ENCODE measurements at regions not wholly inside any gene's neighbourhood (a gene's known extent, or its start where the extent isn't known, plus 50 kb on each side); places are given as distances from the start of the nearest gene placed in this dataset.

DNA sequence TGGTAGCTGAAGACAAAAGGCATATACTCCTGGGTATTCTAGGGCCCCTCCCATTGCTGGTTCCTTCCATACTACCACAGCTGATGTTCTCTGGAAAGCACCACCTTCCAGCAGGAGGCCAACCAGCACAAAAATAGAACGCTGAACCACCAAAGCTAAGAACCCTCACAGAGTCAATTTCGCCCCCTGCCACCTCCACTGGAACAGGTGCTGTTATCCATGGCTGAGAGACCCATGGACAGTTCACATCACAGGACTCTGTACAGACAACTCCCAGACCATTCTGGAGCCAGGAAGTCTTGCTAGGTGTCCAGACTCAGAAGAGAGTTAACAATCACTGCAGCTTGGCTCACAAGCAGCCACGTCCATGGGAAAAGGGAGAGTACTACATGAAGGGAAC is 1851.5 kb upstream of the NUDT12 start:
- Histone ChIP-seq H3K27me3 (ENCODE audit: control insufficient read depth in 1 of 2, insufficient read depth in 2 of 2, low read length in 2 of 2) (no peaks in the 10 kb centered on the region), H3K27ac (ENCODE audit: low read length) (no peak overlapping the region), H3K36me3 (ENCODE audit: control insufficient read depth in 2 of 2, insufficient read depth in 2 of 2, low read length in 2 of 2) (no peaks in the 10 kb centered on the region), H3K9me3 (ENCODE audit: control insufficient read depth in 2 of 2, low read length in 2 of 2) (no peaks in the 10 kb centered on the region), H3K4me1 (ENCODE audit: control insufficient read depth, insufficient read depth, low read length) (no peaks in the 10 kb centered on the region), H3K4me3 (ENCODE audit: low read length in 2 of 2) (no peak overlapping the region), H3K9ac (ENCODE audit: low read length in 2 of 2) (no peak overlapping the region)

GRCh38 chr5:105413406-105413990 is 1850.9 kb upstream of the NUDT12 start:
- Histone ChIP-seq H3K36me3 (ENCODE audit: control insufficient read depth in 2 of 2, insufficient read depth in 2 of 2, low read length in 2 of 2) (no peaks in the 10 kb centered on the region), H3K4me3 (ENCODE audit: low read length in 2 of 2) (no peak overlapping the region), H3K27ac (ENCODE audit: low read length) (no peak overlapping the region), H3K9ac (ENCODE audit: low read length in 2 of 2) (no peak overlapping the region), H3K27me3 (ENCODE audit: control insufficient read depth in 1 of 2, insufficient read depth in 2 of 2, low read length in 2 of 2) (no peaks in the 10 kb centered on the region), H3K4me1 (ENCODE audit: control insufficient read depth, insufficient read depth, low read length) (no peaks in the 10 kb centered on the region), H3K9me3 (ENCODE audit: control insufficient read depth in 2 of 2, low read length in 2 of 2) (no peaks in the 10 kb centered on the region)

- H3K27me3 ChIP-seq (ENCODE audit: control insufficient read depth in 1 of 2, insufficient read depth in 2 of 2, low read length in 2 of 2): no peaks in the 10 kb centered on the region
- H3K4me1 ChIP-seq (ENCODE audit: control insufficient read depth, insufficient read depth, low read length): no peaks in the 10 kb centered on the region
- H3K9ac ChIP-seq (ENCODE audit: low read length in 2 of 2): no peak overlapping the region
- H3K36me3 ChIP-seq (ENCODE audit: control insufficient read depth in 2 of 2, insufficient read depth in 2 of 2, low read length in 2 of 2): no peaks in the 10 kb centered on the region
- no peak overlapping the region for H3K27ac ChIP-seq (ENCODE audit: low read length)
- H3K4me3 ChIP-seq (ENCODE audit: low read length in 2 of 2): no peak overlapping the region
- H3K9me3 ChIP-seq (ENCODE audit: control insufficient read depth in 2 of 2, low read length in 2 of 2): no peaks in the 10 kb centered on the region
Measured at GRCh38 chr5:105409695-105410094, 1847.1 kb upstream of the NUDT12 start.

GRCh38 chr5:105407200-105407599 is 1844.6 kb upstream of the NUDT12 start:
- no peaks in the 10 kb centered on the region for H3K27me3 ChIP-seq (ENCODE audit: control insufficient read depth in 1 of 2, insufficient read depth in 2 of 2, low read length in 2 of 2)
- no peaks in the 10 kb centered on the region for H3K9me3 ChIP-seq (ENCODE audit: control insufficient read depth in 2 of 2, low read length in 2 of 2)
- H3K36me3 ChIP-seq (ENCODE audit: control insufficient read depth in 2 of 2, insufficient read depth in 2 of 2, low read length in 2 of 2): no peaks in the 10 kb centered on the region
- no peak overlapping the region for H3K4me3 ChIP-seq (ENCODE audit: low read length in 2 of 2)
- H3K9ac ChIP-seq (ENCODE audit: low read length in 2 of 2): no peak overlapping the region
- no peak overlapping the region for H3K27ac ChIP-seq (ENCODE audit: low read length)
- H3K4me1 ChIP-seq (ENCODE audit: control insufficient read depth, insufficient read depth, low read length): no peaks in the 10 kb centered on the region

DNA sequence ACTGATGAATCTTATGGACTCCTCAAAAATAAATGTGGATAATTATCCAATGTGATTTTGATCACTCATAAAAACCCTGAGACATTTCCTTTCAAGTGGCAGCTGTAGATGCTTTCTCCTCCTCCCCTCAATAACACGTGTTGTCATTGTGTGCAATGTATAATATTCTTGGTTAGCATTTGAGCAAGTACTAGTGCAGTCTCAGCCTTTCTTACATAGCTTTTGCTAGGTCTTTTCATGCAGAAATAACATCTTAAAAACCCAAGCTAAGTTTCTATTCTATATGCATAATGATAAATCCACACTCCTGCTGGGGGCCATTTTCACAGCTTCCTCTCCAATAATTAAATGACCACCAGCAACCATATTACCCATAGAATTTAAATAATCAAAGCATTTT is 1835.2 kb upstream of the NUDT12 start:
- no peaks in the 10 kb centered on the region for H3K36me3 ChIP-seq (ENCODE audit: control insufficient read depth in 2 of 2, insufficient read depth in 2 of 2, low read length in 2 of 2)
- no peak overlapping the region for H3K4me3 ChIP-seq (ENCODE audit: low read length in 2 of 2)
- no peaks in the 10 kb centered on the region for H3K27me3 ChIP-seq (ENCODE audit: control insufficient read depth in 1 of 2, insufficient read depth in 2 of 2, low read length in 2 of 2)
- H3K27ac ChIP-seq (ENCODE audit: low read length): no peak overlapping the region
- H3K9ac ChIP-seq (ENCODE audit: low read length in 2 of 2): no peak overlapping the region
- no peaks in the 10 kb centered on the region for H3K4me1 ChIP-seq (ENCODE audit: control insufficient read depth, insufficient read depth, low read length)
- H3K9me3 ChIP-seq (ENCODE audit: control insufficient read depth in 2 of 2, low read length in 2 of 2): no peaks in the 10 kb centered on the region

DNA sequence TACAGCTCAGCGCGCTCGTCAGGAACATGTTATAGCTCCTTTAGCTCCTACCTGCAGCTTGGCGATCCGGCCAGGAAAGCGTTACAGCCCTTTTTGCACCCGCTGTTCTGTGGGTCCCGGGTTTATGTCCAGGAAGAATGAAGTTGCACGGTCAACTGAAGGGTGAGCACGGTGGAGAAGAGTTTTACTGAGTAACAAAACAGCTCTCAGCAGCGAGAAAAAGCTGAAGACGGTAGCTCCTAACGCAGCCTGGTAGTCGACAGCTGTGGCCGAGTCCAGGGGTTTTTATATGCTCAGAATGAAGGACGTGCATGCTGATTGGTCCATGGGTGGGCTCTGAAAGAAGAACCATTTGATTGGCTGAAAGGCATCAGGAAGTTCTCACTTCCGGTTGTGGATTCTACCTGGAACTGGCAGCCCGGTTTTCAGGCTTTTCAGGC is 1830.1 kb upstream of the NUDT12 start:
- Histone ChIP-seq H3K27me3 (ENCODE audit: control insufficient read depth in 1 of 2, insufficient read depth in 2 of 2, low read length in 2 of 2) (no peaks in the 10 kb centered on the region), H3K4me3 (ENCODE audit: low read length in 2 of 2) (no peak overlapping the region), H3K27ac (ENCODE audit: low read length) (no peak overlapping the region), H3K9ac (ENCODE audit: low read length in 2 of 2) (no peak overlapping the region), H3K4me1 (ENCODE audit: control insufficient read depth, insufficient read depth, low read length) (no peaks in the 10 kb centered on the region), H3K36me3 (ENCODE audit: control insufficient read depth in 2 of 2, insufficient read depth in 2 of 2, low read length in 2 of 2) (no peaks in the 10 kb centered on the region), H3K9me3 (ENCODE audit: control insufficient read depth in 2 of 2, low read length in 2 of 2) (no peaks in the 10 kb centered on the region)

- Histone ChIP-seq H3K9me3 (ENCODE audit: control insufficient read depth in 2 of 2, low read length in 2 of 2) (no peaks in the 10 kb centered on the region), H3K36me3 (ENCODE audit: control insufficient read depth in 2 of 2, insufficient read depth in 2 of 2, low read length in 2 of 2) (no peaks in the 10 kb centered on the region), H3K4me3 (ENCODE audit: low read length in 2 of 2) (no peak overlapping the region), H3K4me1 (ENCODE audit: control insufficient read depth, insufficient read depth, low read length) (no peaks in the 10 kb centered on the region), H3K27me3 (ENCODE audit: control insufficient read depth in 1 of 2, insufficient read depth in 2 of 2, low read length in 2 of 2) (no peaks in the 10 kb centered on the region), H3K9ac (ENCODE audit: low read length in 2 of 2) (no peak overlapping the region), H3K27ac (ENCODE audit: low read length) (no peak overlapping the region)
Measured at GRCh38 chr5:105392122-105392709, 1829.6 kb upstream of the NUDT12 start.

DNA sequence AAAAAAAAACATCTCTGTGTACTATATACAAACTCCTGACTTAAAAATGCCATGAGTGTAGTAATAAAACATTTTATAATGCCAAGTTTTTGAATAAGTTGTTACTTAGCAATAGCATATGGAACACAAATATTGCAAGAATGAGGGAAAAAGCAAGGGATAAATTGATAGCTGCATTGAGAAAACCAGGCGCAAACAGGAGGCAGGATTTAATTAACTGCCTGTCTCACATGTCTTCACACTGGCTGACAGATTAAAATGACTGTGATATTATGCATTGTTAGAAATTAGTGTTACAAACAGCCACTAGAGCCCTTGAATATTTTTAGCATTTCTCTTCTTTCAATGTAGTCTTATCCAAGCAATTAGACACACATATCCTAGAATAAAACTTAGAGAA is 1817.5 kb upstream of the NUDT12 start:
- Histone ChIP-seq H3K9me3 (ENCODE audit: control insufficient read depth in 2 of 2, low read length in 2 of 2) (no peaks in the 10 kb centered on the region), H3K36me3 (ENCODE audit: control insufficient read depth in 2 of 2, insufficient read depth in 2 of 2, low read length in 2 of 2) (no peaks in the 10 kb centered on the region), H3K27me3 (ENCODE audit: control insufficient read depth in 1 of 2, insufficient read depth in 2 of 2, low read length in 2 of 2) (no peaks in the 10 kb centered on the region), H3K4me3 (ENCODE audit: low read length in 2 of 2) (no peak overlapping the region), H3K4me1 (ENCODE audit: control insufficient read depth, insufficient read depth, low read length) (no peaks in the 10 kb centered on the region), H3K27ac (ENCODE audit: low read length) (no peak overlapping the region), H3K9ac (ENCODE audit: low read length in 2 of 2) (no peak overlapping the region)

GRCh38 chr5:105371169-105371568 is 1808.6 kb upstream of the NUDT12 start:
- Histone ChIP-seq H3K9me3 (ENCODE audit: control insufficient read depth in 2 of 2, low read length in 2 of 2) (no peaks in the 10 kb centered on the region), H3K9ac (ENCODE audit: low read length in 2 of 2) (no peak overlapping the region), H3K27ac (ENCODE audit: low read length) (no peak overlapping the region)

GRCh38 chr5:105350486-105351140 is 1788.0 kb upstream of the NUDT12 start:
- H3K4me3 ChIP-seq (ENCODE audit: low read length in 2 of 2): no peak overlapping the region
- H3K4me1 ChIP-seq (ENCODE audit: control insufficient read depth, insufficient read depth, low read length): no peaks in the 10 kb centered on the region
- H3K36me3 ChIP-seq (ENCODE audit: control insufficient read depth in 2 of 2, insufficient read depth in 2 of 2, low read length in 2 of 2): no peaks in the 10 kb centered on the region

More at GRCh38 chr5:105371169-105371568, 1808.6 kb upstream of the NUDT12 start:
- H3K36me3 ChIP-seq (ENCODE audit: control insufficient read depth in 2 of 2, insufficient read depth in 2 of 2, low read length in 2 of 2): no peaks in the 10 kb centered on the region
- no peaks in the 10 kb centered on the region for H3K4me1 ChIP-seq (ENCODE audit: control insufficient read depth, insufficient read depth, low read length)
- H3K4me3 ChIP-seq (ENCODE audit: low read length in 2 of 2): no peak overlapping the region
- H3K27me3 ChIP-seq (ENCODE audit: control insufficient read depth in 1 of 2, insufficient read depth in 2 of 2, low read length in 2 of 2): no peaks in the 10 kb centered on the region

DNA sequence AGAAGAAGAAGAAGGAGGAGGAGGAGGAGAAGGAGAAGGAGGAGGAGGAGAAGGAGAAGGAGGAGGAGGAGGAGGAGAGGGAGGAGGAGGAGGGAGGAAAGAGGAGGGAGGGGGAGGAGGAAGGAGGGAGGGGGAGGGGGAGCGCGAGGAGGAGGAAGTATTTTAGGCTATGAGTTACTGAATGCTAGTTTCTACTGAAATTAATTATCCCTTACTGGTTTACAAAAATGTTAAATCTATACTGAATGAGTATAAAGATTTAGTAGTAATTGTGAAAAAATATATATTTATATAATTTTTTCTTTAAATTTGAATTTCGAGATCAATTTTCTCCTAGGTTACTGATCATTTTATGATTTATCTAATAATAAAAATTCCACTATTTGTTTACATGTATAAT is 1769.0 kb upstream of the NUDT12 start:
- Histone ChIP-seq H3K27me3 (ENCODE audit: control insufficient read depth in 1 of 2, insufficient read depth in 2 of 2, low read length in 2 of 2) (no peaks in the 10 kb centered on the region), H3K36me3 (ENCODE audit: control insufficient read depth in 2 of 2, insufficient read depth in 2 of 2, low read length in 2 of 2) (no peaks in the 10 kb centered on the region), H3K4me1 (ENCODE audit: control insufficient read depth, insufficient read depth, low read length) (no peaks in the 10 kb centered on the region), H3K4me3 (ENCODE audit: low read length in 2 of 2) (no peak overlapping the region), H3K9ac (ENCODE audit: low read length in 2 of 2) (no peak overlapping the region), H3K9me3 (ENCODE audit: control insufficient read depth in 2 of 2, low read length in 2 of 2) (no peaks in the 10 kb centered on the region), H3K27ac (ENCODE audit: low read length) (no peak overlapping the region)

More at GRCh38 chr5:105350486-105351140, 1788.0 kb upstream of the NUDT12 start:
- Histone ChIP-seq H3K27me3 (ENCODE audit: control insufficient read depth in 1 of 2, insufficient read depth in 2 of 2, low read length in 2 of 2) (no peaks in the 10 kb centered on the region), H3K27ac (ENCODE audit: low read length) (no peak overlapping the region), H3K9me3 (ENCODE audit: control insufficient read depth in 2 of 2, low read length in 2 of 2) (no peaks in the 10 kb centered on the region), H3K9ac (ENCODE audit: low read length in 2 of 2) (no peak overlapping the region)
